Testis (tissue), 2 donors: ENCODE measurements at regions not wholly inside any gene's neighbourhood (a gene's known extent, or its start where the extent isn't known, plus 50 kb on each side); places are given as distances from the start of the nearest gene placed in this dataset.

Experiments
- DNase-seq: peaks from one replicate; pipeline ENCODE4 v3.0.0-alpha.2; 2019
- H3K27ac ChIP-seq, 2 donors: fragments of 200-600 bp; sonication (generic); one replicate each; pipeline ENCODE4 v1.5.1; 2019
- H3K27me3 ChIP-seq: fragments of 200-600 bp; sonication (generic); one replicate; pipeline ENCODE4 v1.5.1; 2019
- H3K36me3 ChIP-seq: fragments of 200-600 bp; sonication (generic); one replicate; pipeline ENCODE4 v1.5.1; 2017; ENCODE audit warnings: low read depth; ENCODE audit errors: missing control alignments
- H3K4me1 ChIP-seq: fragments of 200-600 bp; sonication (generic); one replicate; pipeline ENCODE4 v1.5.1; 2019
- H3K4me3 ChIP-seq, 2 donors: fragments of 200-600 bp; sonication (generic); one replicate each; pipeline ENCODE4 v1.5.1; 2017 to 2019
- H3K9me3 ChIP-seq: fragments of 200-600 bp; sonication (generic); one replicate; pipeline ENCODE4 v1.5.1; 2017
- POLR2A ChIP-seq: fragments of 450-650 bp; IDR thresholded peaks from one replicate; pipeline ENCODE4 v1.6.1; 2017; ENCODE audit warnings: antibody characterized with exemption, mild to moderate bottlenecking, moderate library complexity
- WGBS, 2 donors: methylation state at CpG; one replicate each; pipeline ENCODE4 v1.1.5; 2018; 5-methylcytosine and 5-hydroxymethylcytosine counted together
- intact Hi-C: fragments of 100-400 bp; cut with DNase I; formaldehyde crosslinking; loops from one replicate; pipeline ENCODE4 v1.15.1; 2023; ENCODE audit warnings: low total_unique reads
- TF ChIP-seq, protein P1 (sequence below), 3 experiments: fragments of 450-650 bp in 2 of 3; fragments of 200-600 bp in 1 of 3; sonication (generic) in 1 of 3; IDR thresholded peaks; one replicate each; pipeline ENCODE4 v1.5.1; 2016 to 2019; ENCODE audit warnings: antibody characterized with exemption in 3 of 3, mild to moderate bottlenecking in 2 of 3, moderate library complexity in 1 of 3

- H3K9me3 ChIP-seq: no peaks in the 10 kb centered on the region
- intact Hi-C loops: no loop called here
- no peak for TF ChIP-seq POLR2A
- TF ChIP-seq, protein P1, sequence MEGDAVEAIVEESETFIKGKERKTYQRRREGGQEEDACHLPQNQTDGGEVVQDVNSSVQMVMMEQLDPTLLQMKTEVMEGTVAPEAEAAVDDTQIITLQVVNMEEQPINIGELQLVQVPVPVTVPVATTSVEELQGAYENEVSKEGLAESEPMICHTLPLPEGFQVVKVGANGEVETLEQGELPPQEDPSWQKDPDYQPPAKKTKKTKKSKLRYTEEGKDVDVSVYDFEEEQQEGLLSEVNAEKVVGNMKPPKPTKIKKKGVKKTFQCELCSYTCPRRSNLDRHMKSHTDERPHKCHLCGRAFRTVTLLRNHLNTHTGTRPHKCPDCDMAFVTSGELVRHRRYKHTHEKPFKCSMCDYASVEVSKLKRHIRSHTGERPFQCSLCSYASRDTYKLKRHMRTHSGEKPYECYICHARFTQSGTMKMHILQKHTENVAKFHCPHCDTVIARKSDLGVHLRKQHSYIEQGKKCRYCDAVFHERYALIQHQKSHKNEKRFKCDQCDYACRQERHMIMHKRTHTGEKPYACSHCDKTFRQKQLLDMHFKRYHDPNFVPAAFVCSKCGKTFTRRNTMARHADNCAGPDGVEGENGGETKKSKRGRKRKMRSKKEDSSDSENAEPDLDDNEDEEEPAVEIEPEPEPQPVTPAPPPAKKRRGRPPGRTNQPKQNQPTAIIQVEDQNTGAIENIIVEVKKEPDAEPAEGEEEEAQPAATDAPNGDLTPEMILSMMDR (IDR thresholded peaks at IDR 0.05): no peak
- DNase-seq: no peak
- no peaks in the 10 kb centered on the region for H3K4me1 ChIP-seq
- 24 to 44% methylated on average over 12 of the region's 12 CpGs for WGBS, 2 donors
- no peak overlapping the region for H3K27ac ChIP-seq
- H3K36me3 ChIP-seq: no peaks in the 10 kb centered on the region
- no peak overlapping the region for H3K4me3 ChIP-seq
- H3K27me3 ChIP-seq: no peaks in the 10 kb centered on the region
Measured at GRCh38 chr5:165885623-165886350, 2380.4 kb downstream of the MAT2B start.

DNA sequence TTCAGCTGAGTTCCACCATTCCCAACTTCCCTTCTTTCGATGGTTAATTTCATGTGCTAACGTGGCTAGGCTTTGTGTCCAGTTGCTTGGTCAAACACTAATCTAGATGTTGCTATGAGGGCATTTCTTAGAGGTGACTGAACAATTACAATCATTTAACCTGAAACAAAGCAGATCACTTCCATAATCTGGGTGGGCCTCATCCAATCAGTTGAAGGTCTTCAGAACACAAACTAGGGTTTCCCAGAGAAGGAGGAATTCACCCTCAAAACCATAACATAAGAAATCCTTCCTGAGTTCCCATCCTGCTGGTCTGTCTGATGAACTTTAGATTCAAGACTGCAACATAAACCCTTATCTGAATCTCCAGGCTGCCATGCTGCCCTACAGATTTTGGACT lies 2381.7 kb downstream of the MAT2B start:
- H3K4me1 ChIP-seq: no peaks in the 10 kb centered on the region
- H3K27ac ChIP-seq: no peak overlapping the region
- no peak for DNase-seq
- H3K27me3 ChIP-seq: no peaks in the 10 kb centered on the region
- 91 to 94% methylated on average over 2 of the region's 2 CpGs for WGBS, 2 donors
- TF ChIP-seq, protein P1 (IDR thresholded peaks at IDR 0.05): no peak
- no peak for TF ChIP-seq POLR2A
- intact Hi-C loops: no loop called here
- H3K9me3 ChIP-seq: no peaks in the 10 kb centered on the region
- H3K4me3 ChIP-seq: no peak overlapping the region
- H3K36me3 ChIP-seq: no peaks in the 10 kb centered on the region

GRCh38 chr5:165892383-165892782 lies 2387.0 kb downstream of the MAT2B start:
- WGBS, 2 donors: 85% methylated on average over 6 of the region's 6 CpGs
- no peak overlapping the region for H3K4me3 ChIP-seq
- no peaks in the 10 kb centered on the region for H3K9me3 ChIP-seq
- H3K27ac ChIP-seq: no peak overlapping the region
- H3K27me3 ChIP-seq: no peaks in the 10 kb centered on the region
- no peak for DNase-seq
- intact Hi-C loops: no loop called here
- no peaks in the 10 kb centered on the region for H3K36me3 ChIP-seq
- TF ChIP-seq, protein P1 (IDR thresholded peaks at IDR 0.05): no peak
- TF ChIP-seq POLR2A: no peak
- H3K4me1 ChIP-seq: no peaks in the 10 kb centered on the region

DNA sequence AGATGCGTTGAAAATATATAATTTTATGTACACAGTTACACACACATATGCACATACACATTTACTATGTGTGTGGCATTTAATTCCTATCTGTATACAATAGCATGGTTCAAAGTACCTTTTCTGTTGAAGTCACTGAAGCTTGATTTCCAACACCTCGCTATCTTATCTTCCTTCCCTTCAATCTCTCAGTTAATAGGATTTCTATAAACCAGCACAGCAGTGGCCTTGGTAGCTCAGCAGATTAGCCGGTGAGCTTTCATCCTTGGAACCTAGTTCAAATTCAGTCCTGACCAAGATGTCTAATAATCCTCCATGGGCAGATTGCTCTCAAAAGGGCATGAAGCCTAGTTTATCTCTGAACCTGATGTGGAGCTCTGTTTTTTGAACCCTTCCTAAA lies 2389.5 kb downstream of the MAT2B start:
- no peaks in the 10 kb centered on the region for H3K4me1 ChIP-seq
- H3K36me3 ChIP-seq: no peaks in the 10 kb centered on the region
- DNase-seq: no peak
- no peaks in the 10 kb centered on the region for H3K27me3 ChIP-seq
- H3K4me3 ChIP-seq: no peak overlapping the region
- no peak for TF ChIP-seq POLR2A
- TF ChIP-seq, protein P1 (IDR thresholded peaks at IDR 0.05): no peak
- intact Hi-C loops: no loop called here
- H3K9me3 ChIP-seq: no peaks in the 10 kb centered on the region
- 74 to 88% methylated on average over 3 of the region's 3 CpGs for WGBS, 2 donors
- no peak overlapping the region for H3K27ac ChIP-seq

GRCh38 chr5:165903835-165904234 lies 2387.6 kb upstream of the WWC1 start:
- TF ChIP-seq, protein P1 (IDR thresholded peaks at IDR 0.05): no peak
- TF ChIP-seq POLR2A: no peak
- DNase-seq: no peak
- intact Hi-C loops: no loop called here
- H3K27me3 ChIP-seq: no peaks in the 10 kb centered on the region
- no peak overlapping the region for H3K4me3 ChIP-seq
- H3K36me3 ChIP-seq: no peaks in the 10 kb centered on the region
- H3K4me1 ChIP-seq: no peaks in the 10 kb centered on the region
- no peak overlapping the region for H3K27ac ChIP-seq
- H3K9me3 ChIP-seq: no peaks in the 10 kb centered on the region
- WGBS, 2 donors: 86 to 95% methylated on average over 1 of the region's 1 CpG
